SU-DHL-6 (cell line): ENCODE measurements at regions not wholly inside any gene's neighbourhood (a gene's known extent, or its start where the extent isn't known, plus 50 kb on each side); places are given as distances from the start of the nearest gene placed in this dataset.

ENCODE experiments used
- H2AFZ ChIP-seq: fragments of 200-600 bp; sonication (generic); 2 replicates; pipeline ENCODE4 v1.6.1; 2014; ENCODE audit warnings: low read depth, mild to moderate bottlenecking, moderate library complexity, mixed read lengths, antibody characterized with exemption, low read length; ENCODE audit not compliant: severe bottlenecking
- H3F3A ChIP-seq: fragments of 200-600 bp; shearing (Covaris generic); 2 replicates; pipeline ENCODE4 v1.6.0; 2016; ENCODE audit warnings: antibody characterized with exemption, mild to moderate bottlenecking; ENCODE audit not compliant: insufficient read depth
- H3K27ac ChIP-seq: fragments of 200-600 bp; sonication (generic); 2 replicates; pipeline ENCODE4 v1.5.1; 2016; ENCODE audit warnings: low read depth, mild to moderate bottlenecking, low read length, moderate library complexity, mixed read lengths
- H3K27me3 ChIP-seq: fragments of 200-600 bp; sonication (generic), shearing (Covaris generic); 2 replicates; pipeline ENCODE4 v1.6.0; 2014; ENCODE audit warnings: mild to moderate bottlenecking, low read length
- H3K36me3 ChIP-seq: fragments of 200-600 bp; sonication (generic); 2 replicates; pipeline ENCODE4 v1.6.1; 2014; ENCODE audit warnings: mild to moderate bottlenecking, low read length, mixed read lengths
- H3K4me2 ChIP-seq: fragments of 300-600, 200-600 bp; shearing (Covaris generic), sonication (generic); 2 replicates; pipeline ENCODE4 v1.6.0; 2014; ENCODE audit warnings: low read length, low read depth, mild to moderate bottlenecking; ENCODE audit not compliant: poor library complexity, severe bottlenecking
- H3K4me3 ChIP-seq: fragments of 200-600 bp; sonication (generic); 2 replicates; pipeline ENCODE4 v1.5.1; 2014; ENCODE audit warnings: antibody characterized with exemption, low read length, mild to moderate bottlenecking, mixed read lengths; ENCODE audit not compliant: insufficient read depth, poor library complexity, severe bottlenecking
- H3K79me2 ChIP-seq: fragments of 200-600 bp; sonication (generic); 2 replicates; pipeline ENCODE4 v1.6.1; 2014; ENCODE audit warnings: mild to moderate bottlenecking, low read length, moderate library complexity; ENCODE audit not compliant: insufficient read depth
- H3K9ac ChIP-seq: fragments of 200-600 bp; sonication (generic); 2 replicates; pipeline ENCODE4 v1.7.0; 2014; ENCODE audit warnings: mild to moderate bottlenecking, low read length
- H3K9me2 ChIP-seq: fragments of 200-600 bp; sonication (generic); replicated peaks from 2 replicates; pipeline ENCODE4 v1.6.1; 2014; ENCODE audit warnings: low read length; ENCODE audit not compliant: insufficient read depth
- H3K9me3 ChIP-seq: fragments of 200-600 bp; sonication (generic); 2 replicates; pipeline ENCODE4 v1.6.1; 2014; ENCODE audit warnings: low read length, mixed read lengths; ENCODE audit not compliant: insufficient read depth
- H4K20me1 ChIP-seq: fragments of 200-600 bp; sonication (generic); 2 replicates; pipeline ENCODE4 v1.6.1; 2014; ENCODE audit warnings: low read depth, mild to moderate bottlenecking, antibody characterized with exemption, low read length, moderate library complexity, mixed read lengths
- CTCF ChIP-seq: fragments of 200-600 bp; sonication (generic); IDR thresholded peaks from one replicate; pipeline ENCODE4 v1.5.1; 2017; ENCODE audit warnings: antibody characterized with exemption, mild to moderate bottlenecking, low read length, moderate library complexity; ENCODE audit not compliant: insufficient read depth, poor library complexity, severe bottlenecking
- EZH2phosphoT487 ChIP-seq: fragments of 200-600 bp; sonication (generic), shearing (Covaris generic); conservative IDR thresholded peaks from 2 replicates; pipeline ENCODE4 v1.6.1; 2018; ENCODE audit warnings: mild to moderate bottlenecking, antibody characterized with exemption, low read length, moderate library complexity, mixed read lengths

DNA sequence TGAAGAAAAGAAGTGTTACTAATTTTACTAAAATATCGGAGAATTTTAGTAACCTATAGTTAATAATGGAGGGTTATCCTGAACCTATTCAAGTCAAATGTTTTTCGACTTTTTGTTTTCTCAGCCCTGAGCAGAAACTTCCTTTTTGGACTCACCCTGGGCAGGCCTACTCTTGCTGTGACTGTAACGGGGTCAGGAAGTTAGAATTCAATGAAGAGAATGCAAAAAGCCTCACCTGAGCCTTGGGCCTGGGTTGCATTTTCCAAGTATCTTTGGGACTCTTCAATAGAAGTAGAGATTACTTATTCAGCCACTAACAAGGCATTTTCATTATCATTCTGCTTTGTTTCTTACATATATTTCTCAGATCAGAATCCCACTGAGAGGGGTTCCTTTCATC lies 405.3 kb downstream of the TLR4 start:
- no peaks in the 10 kb centered on the region for H3K27me3 ChIP-seq
- no peak overlapping the region for H3K27ac ChIP-seq
- H3F3A ChIP-seq: no peaks in the 10 kb centered on the region
- no peaks in the 10 kb centered on the region for H3K9me2 ChIP-seq
- no peak for TF ChIP-seq CTCF
- TF ChIP-seq EZH2phosphoT487: no peak
- H4K20me1 ChIP-seq: no peaks in the 10 kb centered on the region
- H3K4me3 ChIP-seq: no peak overlapping the region
- H3K4me2 ChIP-seq: no peak overlapping the region
- H2AFZ ChIP-seq: no peak overlapping the region
- no peaks in the 10 kb centered on the region for H3K9me3 ChIP-seq
- H3K36me3 ChIP-seq: no peaks in the 10 kb centered on the region
- no peaks in the 10 kb centered on the region for H3K79me2 ChIP-seq
- H3K9ac ChIP-seq: no peak overlapping the region

DNA sequence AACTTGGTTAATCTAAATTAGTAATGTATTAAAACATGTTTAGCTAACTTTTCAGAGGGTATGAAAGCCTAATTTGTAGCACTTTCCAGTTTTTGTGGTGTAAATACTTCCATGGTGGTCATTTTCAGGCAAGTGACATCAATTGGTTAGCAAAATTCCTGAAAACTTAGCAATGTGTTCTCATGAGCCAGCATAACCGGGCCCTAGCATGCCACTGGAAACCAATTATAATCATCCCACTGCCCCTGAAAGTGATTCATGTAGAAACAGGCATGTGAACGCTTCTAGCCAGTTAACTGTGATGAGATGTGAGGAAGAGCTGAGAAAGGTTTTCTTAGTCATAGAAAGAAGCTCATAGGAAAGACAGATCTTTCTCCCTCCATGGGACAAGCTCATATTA lies 417.2 kb downstream of the TLR4 start:
- H3K27me3 ChIP-seq: no peaks in the 10 kb centered on the region
- H3K4me2 ChIP-seq: no peak overlapping the region
- TF ChIP-seq EZH2phosphoT487 (no peak), CTCF (no peak)
- no peaks in the 10 kb centered on the region for H3K36me3 ChIP-seq
- no peak overlapping the region for H3K4me3 ChIP-seq
- H3K9ac ChIP-seq: no peak overlapping the region
- H3K9me2 ChIP-seq: no peaks in the 10 kb centered on the region
- no peak overlapping the region for H2AFZ ChIP-seq
- H3F3A ChIP-seq: no peaks in the 10 kb centered on the region
- H3K9me3 ChIP-seq: no peaks in the 10 kb centered on the region
- no peaks in the 10 kb centered on the region for H3K79me2 ChIP-seq
- H4K20me1 ChIP-seq: no peaks in the 10 kb centered on the region
- H3K27ac ChIP-seq: no peak overlapping the region

- no peaks in the 10 kb centered on the region for H3K9me3 ChIP-seq
- H3K4me2 ChIP-seq: no peak overlapping the region
- H3F3A ChIP-seq: no peaks in the 10 kb centered on the region
- H3K9me2 ChIP-seq: no peaks in the 10 kb centered on the region
- H3K27ac ChIP-seq: no peak overlapping the region
- no peaks in the 10 kb centered on the region for H3K36me3 ChIP-seq
- H3K9ac ChIP-seq: no peak overlapping the region
- no peak overlapping the region for H3K4me3 ChIP-seq
- H3K27me3 ChIP-seq: no peaks in the 10 kb centered on the region
- no peak overlapping the region for H2AFZ ChIP-seq
- no peaks in the 10 kb centered on the region for H3K79me2 ChIP-seq
- H4K20me1 ChIP-seq: no peaks in the 10 kb centered on the region
- no peak for TF ChIP-seq EZH2phosphoT487
- TF ChIP-seq CTCF: no peak
These were observed 424.1 kb downstream of the TLR4 start for GRCh38 chr9:118128313-118128712.

GRCh38 chr9:118129541-118129940 lies 425.3 kb downstream of the TLR4 start:
- Histone ChIP-seq H3K36me3 (no peaks in the 10 kb centered on the region), H3K27me3 (no peaks in the 10 kb centered on the region), H3K27ac (no peak overlapping the region), H3K4me3 (no peak overlapping the region), H3K4me2 (no peak overlapping the region), H3K9me2 (no peaks in the 10 kb centered on the region), H3K9ac (no peak overlapping the region), H3F3A (no peaks in the 10 kb centered on the region), H3K9me3 (no peaks in the 10 kb centered on the region), H4K20me1 (no peaks in the 10 kb centered on the region), H3K79me2 (no peaks in the 10 kb centered on the region), H2AFZ (no peak overlapping the region)
- TF ChIP-seq CTCF: no peak
- no peak for TF ChIP-seq EZH2phosphoT487
